Epithelial cell of proximal tubule (primary cell): ENCODE measurements at regions not wholly inside any gene's neighbourhood (a gene's known extent, or its start where the extent isn't known, plus 50 kb on each side); places are given as distances from the start of the nearest gene placed in this dataset.
"Not testable (repeated sequence)": the region's sequence is repeated elsewhere in the genome, so short reads cannot be mapped to it uniquely, and the experiment has no call there.

Experiments used
- DNase-seq: peaks from one replicate; pipeline ENCODE4 v3.0.0-alpha.2; 2011; ENCODE audit warnings: low read depth
- H3K4me3 ChIP-seq: 2 replicates; pipeline ENCODE4 v1.5.1; 2011; ENCODE audit warnings: low read depth, mild to moderate bottlenecking, low read length
- TF ChIP-seq, protein P1 (sequence below): conservative IDR thresholded peaks from 2 replicates; pipeline ENCODE4 v1.5.1; 2012; ENCODE audit warnings: low read depth, mild to moderate bottlenecking, low read length

DNA sequence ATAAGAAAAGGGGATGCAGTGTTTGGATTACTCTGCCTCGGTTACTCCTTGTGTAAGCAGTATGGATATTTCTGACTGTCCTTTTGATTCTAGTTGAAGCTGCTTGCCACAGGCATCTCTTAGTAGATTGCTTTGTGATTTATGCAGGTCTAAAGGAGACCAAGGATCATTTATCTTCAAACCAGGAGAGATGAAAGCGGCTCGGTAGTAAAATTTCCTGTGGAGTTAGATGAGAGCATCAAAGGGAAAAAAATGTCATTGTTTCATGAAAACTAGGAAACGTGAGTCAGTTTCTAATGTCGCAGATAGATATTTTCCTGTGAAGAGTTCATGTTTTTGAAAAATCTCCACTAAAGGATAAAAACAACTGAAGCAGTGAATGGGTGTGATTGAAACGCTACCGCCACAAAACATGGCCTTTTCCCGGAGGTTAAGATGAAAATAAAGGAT lies 254.0 kb upstream of the TBL1XR1 start:
- DNase-seq, result no peak
- no peak overlapping the region for H3K4me3 ChIP-seq

GRCh38 chr3:177451864-177452830 lies 254.9 kb upstream of the TBL1XR1 start:
- TF ChIP-seq, protein P1, sequence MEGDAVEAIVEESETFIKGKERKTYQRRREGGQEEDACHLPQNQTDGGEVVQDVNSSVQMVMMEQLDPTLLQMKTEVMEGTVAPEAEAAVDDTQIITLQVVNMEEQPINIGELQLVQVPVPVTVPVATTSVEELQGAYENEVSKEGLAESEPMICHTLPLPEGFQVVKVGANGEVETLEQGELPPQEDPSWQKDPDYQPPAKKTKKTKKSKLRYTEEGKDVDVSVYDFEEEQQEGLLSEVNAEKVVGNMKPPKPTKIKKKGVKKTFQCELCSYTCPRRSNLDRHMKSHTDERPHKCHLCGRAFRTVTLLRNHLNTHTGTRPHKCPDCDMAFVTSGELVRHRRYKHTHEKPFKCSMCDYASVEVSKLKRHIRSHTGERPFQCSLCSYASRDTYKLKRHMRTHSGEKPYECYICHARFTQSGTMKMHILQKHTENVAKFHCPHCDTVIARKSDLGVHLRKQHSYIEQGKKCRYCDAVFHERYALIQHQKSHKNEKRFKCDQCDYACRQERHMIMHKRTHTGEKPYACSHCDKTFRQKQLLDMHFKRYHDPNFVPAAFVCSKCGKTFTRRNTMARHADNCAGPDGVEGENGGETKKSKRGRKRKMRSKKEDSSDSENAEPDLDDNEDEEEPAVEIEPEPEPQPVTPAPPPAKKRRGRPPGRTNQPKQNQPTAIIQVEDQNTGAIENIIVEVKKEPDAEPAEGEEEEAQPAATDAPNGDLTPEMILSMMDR, result no peak
- peak; percentile 77 for DNase-seq
- H3K4me3 ChIP-seq, result no peak overlapping the region

More for the DNA sequence above, 254.0 kb upstream of the TBL1XR1 start:
- TF ChIP-seq, protein P1, result no peak

GRCh38 chr3:177452831-177453450 lies 255.7 kb upstream of the TBL1XR1 start:
- TF ChIP-seq, protein P1, result no peak

DNA sequence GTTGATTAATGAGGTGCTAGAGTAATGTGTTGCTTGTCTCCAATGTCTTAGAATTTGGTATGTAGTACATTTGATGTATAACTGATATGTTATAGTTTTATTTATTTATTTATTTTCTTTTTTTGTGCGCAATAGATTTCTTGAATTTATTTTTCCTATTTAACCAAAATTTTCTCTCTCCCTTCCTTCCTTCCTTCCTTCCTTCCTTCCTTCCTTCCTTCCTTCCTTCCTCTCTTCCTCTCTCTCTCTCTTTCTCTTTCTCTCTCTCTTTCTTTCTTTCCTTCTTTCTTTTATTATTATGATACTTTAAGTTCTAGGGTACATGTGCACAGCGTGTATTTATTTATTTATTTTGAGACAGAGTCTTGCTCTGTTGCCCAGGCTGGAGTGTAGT lies 256.2 kb upstream of the TBL1XR1 start:
- no peak overlapping the region for H3K4me3 ChIP-seq
- TF ChIP-seq, protein P1, result no peak
- no peak for DNase-seq

More at GRCh38 chr3:177452831-177453450, 255.7 kb upstream of the TBL1XR1 start:
- no peak for DNase-seq
- no peak overlapping the region for H3K4me3 ChIP-seq

DNA sequence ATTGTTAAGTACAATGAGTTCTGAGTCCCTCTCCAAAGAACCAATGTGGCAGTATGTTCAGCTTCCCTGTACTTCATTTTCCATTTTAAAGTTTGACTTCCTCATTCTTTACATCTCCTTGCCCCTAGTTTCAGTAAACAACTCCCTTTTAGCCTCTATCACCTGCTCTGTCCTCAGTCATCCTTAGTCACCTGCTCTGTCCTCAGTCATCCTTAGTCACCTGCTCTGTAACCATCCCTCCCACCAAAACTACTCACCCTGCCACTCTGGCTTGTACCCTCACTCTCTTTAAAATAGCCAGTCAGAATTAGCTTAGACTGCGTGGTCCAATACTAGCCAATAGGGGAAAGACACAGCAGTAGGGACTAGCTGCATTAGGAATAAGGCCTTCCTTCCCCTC lies 259.9 kb upstream of the TBL1XR1 start:
- not testable (repeated sequence) for DNase-seq, H3K4me3 ChIP-seq

DNA sequence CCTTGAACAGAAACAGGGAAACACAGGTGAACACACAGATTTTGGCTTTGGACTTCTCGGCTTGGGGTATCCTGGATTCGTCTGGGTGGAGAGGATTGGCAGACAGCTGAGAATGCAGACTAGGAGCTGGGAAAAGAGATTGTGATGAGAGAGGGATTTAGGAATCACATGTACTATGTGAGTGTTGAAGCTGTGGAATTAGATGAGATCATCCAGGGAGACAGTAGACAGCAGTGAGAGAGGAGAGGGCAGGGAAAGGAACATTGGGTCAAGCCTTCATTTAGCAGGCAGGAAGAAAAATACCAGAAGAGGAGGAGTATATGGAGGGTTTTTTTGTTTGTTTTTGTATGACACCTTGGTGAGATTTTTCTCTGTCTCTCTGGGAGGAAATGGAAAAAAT lies 262.1 kb upstream of the TBL1XR1 start:
- peak; percentile 74 for DNase-seq
- TF ChIP-seq, protein P1, result no peak
- H3K4me3 ChIP-seq, result no peak overlapping the region

GRCh38 chr3:177460047-177460446 lies 262.8 kb upstream of the TBL1XR1 start:
- TF ChIP-seq, protein P1, result no peak
- no peak for DNase-seq
- no peak overlapping the region for H3K4me3 ChIP-seq
